Adrenal gland (tissue), 5 donors: ENCODE measurements at regions not wholly inside any gene's neighbourhood (a gene's known extent, or its start where the extent isn't known, plus 50 kb on each side); places are given as distances from the start of the nearest gene placed in this dataset.

Source experiments
- POLR2A ChIP-seq, 2 donors: fragments of 450-650 bp; IDR thresholded peaks; one replicate each; pipeline ENCODE4 v1.6.1; 2017; ENCODE audit warnings: antibody characterized with exemption in 2 of 2, mild to moderate bottlenecking in 2 of 2, moderate library complexity in 1 of 2
- TF ChIP-seq, protein P1 (sequence below), 6 experiments: fragments of 450-650 bp in 4 of 6; fragments of 200-600 bp in 2 of 6; sonication (generic) in 1 of 6; IDR thresholded peaks; 1 replicate in 5 of 6; 2 replicates in 1 of 6; pipeline versions ENCODE4 v1.5.1 to v1.8.0; 2016 to 2021; ENCODE audit warnings: antibody characterized with exemption in 6 of 6, mild to moderate bottlenecking in 2 of 6, moderate library complexity in 1 of 6
- donor health status: DM: no; HTN: no; CAD: no.

DNA sequence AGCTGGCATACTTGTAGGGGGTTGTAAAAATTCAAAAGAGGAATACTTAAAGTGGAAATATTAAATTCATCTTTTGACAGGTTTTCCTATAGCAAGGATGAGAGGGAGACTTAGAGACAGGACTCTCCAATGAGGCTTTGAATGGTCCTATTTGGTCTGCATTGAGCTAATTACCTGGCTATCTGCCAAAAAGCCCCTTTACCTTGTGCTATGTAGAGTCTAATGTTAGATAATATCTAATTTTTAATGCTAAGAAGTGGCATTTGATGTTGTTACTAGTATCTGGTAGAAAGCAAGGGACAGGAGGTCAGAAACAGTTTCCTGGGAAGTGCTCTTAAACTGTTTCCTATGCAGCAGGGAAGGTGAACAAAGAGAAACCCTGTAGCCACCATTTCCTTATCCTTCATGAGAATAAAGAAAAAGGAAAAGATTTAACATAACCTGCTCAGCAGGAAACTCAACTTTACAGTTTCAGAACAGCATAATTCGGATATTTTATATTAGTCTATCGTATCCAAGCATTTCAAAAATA is 550.0 kb downstream of the SOX5 start:
- TF ChIP-seq POLR2A (IDR thresholded peaks at IDR 0.05): no peak
- TF ChIP-seq, protein P1, sequence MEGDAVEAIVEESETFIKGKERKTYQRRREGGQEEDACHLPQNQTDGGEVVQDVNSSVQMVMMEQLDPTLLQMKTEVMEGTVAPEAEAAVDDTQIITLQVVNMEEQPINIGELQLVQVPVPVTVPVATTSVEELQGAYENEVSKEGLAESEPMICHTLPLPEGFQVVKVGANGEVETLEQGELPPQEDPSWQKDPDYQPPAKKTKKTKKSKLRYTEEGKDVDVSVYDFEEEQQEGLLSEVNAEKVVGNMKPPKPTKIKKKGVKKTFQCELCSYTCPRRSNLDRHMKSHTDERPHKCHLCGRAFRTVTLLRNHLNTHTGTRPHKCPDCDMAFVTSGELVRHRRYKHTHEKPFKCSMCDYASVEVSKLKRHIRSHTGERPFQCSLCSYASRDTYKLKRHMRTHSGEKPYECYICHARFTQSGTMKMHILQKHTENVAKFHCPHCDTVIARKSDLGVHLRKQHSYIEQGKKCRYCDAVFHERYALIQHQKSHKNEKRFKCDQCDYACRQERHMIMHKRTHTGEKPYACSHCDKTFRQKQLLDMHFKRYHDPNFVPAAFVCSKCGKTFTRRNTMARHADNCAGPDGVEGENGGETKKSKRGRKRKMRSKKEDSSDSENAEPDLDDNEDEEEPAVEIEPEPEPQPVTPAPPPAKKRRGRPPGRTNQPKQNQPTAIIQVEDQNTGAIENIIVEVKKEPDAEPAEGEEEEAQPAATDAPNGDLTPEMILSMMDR (IDR thresholded peaks at IDR 0.05): no peak
